Osteoblast (primary cell): ENCODE measurements at regions not wholly inside any gene's neighbourhood (a gene's known extent, or its start where the extent isn't known, plus 50 kb on each side); places are given as distances from the start of the nearest gene placed in this dataset.

Experiments
- DNase-seq: peaks from one replicate; pipeline ENCODE4 v3.0.0; 2011; ENCODE audit warnings: low spot score, mixed read lengths; ENCODE audit not compliant: insufficient read length; ENCODE audit errors: missing footprints
- H2AFZ ChIP-seq: 2 replicates; pipeline ENCODE4 v1.6.0; 2011; ENCODE audit warnings: mild to moderate bottlenecking, low read length
- H3K27ac ChIP-seq: 2 replicates; pipeline ENCODE4 v1.5.1; 2011; ENCODE audit warnings: mild to moderate bottlenecking, low read depth, low read length, moderate library complexity
- H3K27me3 ChIP-seq: 2 replicates; pipeline ENCODE4 v1.6.0; 2012; ENCODE audit warnings: mild to moderate bottlenecking, control low read depth, inconsistent platforms, low read length, moderate library complexity; ENCODE audit not compliant: insufficient read depth
- H3K36me3 ChIP-seq: 2 replicates; pipeline ENCODE4 v1.5.1; 2011; ENCODE audit warnings: mild to moderate bottlenecking, low read length, control low read depth, moderate library complexity; ENCODE audit not compliant: insufficient read depth
- H3K4me1 ChIP-seq: 2 replicates; pipeline ENCODE4 v1.5.1; 2011; ENCODE audit warnings: mild to moderate bottlenecking, low read length, control low read depth, moderate library complexity; ENCODE audit not compliant: insufficient read depth
- H3K4me2 ChIP-seq: 2 replicates; pipeline ENCODE4 v1.6.0; 2011; ENCODE audit warnings: mild to moderate bottlenecking, low read length; ENCODE audit not compliant: insufficient read depth
- H3K4me3 ChIP-seq: fragments of 200-600 bp; sonication (generic); 3 replicates; pipeline ENCODE4 v1.5.1; 2012; ENCODE audit warnings: mild to moderate bottlenecking, low read length, inconsistent platforms; ENCODE audit not compliant: insufficient read depth
- H3K79me2 ChIP-seq: 2 replicates; pipeline ENCODE4 v1.6.0; 2012; ENCODE audit warnings: mild to moderate bottlenecking, low read length, control low read depth, inconsistent platforms; ENCODE audit not compliant: insufficient read depth
- H3K9me3 ChIP-seq: 2 replicates; pipeline ENCODE4 v1.5.1; 2011; ENCODE audit warnings: low read depth, low read length, control low read depth
- H4K20me1 ChIP-seq: 2 replicates; pipeline ENCODE4 v1.6.0; 2012; ENCODE audit warnings: mild to moderate bottlenecking, low read length, control low read depth; ENCODE audit not compliant: insufficient read depth
- CTCF ChIP-seq: IDR thresholded peaks from 2 replicates; pipeline ENCODE4 v1.5.1; 2011; ENCODE audit warnings: mild to moderate bottlenecking, low read depth, low read length, moderate library complexity; ENCODE audit errors: extremely low read depth

- Histone ChIP-seq H3K79me2 (no peaks in the 10 kb centered on the region), H4K20me1 (no peaks in the 10 kb centered on the region), H3K27me3 (no peaks in the 10 kb centered on the region), H3K27ac (no peak overlapping the region), H3K36me3 (no peaks in the 10 kb centered on the region), H3K4me1 (no peaks in the 10 kb centered on the region), H2AFZ (no peak overlapping the region), H3K9me3 (no peaks in the 10 kb centered on the region), H3K4me2 (no peak overlapping the region), H3K4me3 (no peak overlapping the region)
- TF ChIP-seq CTCF, result no peak
- no peak for DNase-seq
Measured at GRCh38 chrX:86887341-86887740, 630.3 kb upstream of the KLHL4 start.

DNA sequence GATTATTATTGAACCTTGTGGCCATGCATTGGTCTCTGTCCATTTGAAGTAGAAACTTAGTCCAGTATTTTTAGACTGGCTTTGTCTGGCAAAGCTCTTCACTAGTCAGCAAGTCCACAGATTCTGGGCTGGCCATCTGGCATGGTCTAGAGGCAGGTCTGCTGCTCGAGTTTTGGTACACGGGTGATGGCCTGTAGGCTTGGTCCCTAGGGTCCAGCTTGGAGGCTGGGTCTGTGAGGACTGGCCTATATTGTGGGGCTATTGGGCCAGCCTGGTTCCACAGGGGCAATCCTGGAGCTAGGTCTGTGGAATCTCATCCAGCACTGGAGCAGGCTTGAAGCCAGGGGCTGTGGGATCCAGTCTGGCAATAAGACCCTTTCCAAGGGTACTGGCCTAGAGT, 607.6 kb upstream of the KLHL4 start:
- no peaks in the 10 kb centered on the region for H3K4me1 ChIP-seq
- H3K4me2 ChIP-seq, result no peak overlapping the region
- H3K27ac ChIP-seq, result no peak overlapping the region
- no peak overlapping the region for H3K4me3 ChIP-seq
- no peaks in the 10 kb centered on the region for H4K20me1 ChIP-seq
- H3K79me2 ChIP-seq, result no peaks in the 10 kb centered on the region
- no peak overlapping the region for H2AFZ ChIP-seq
- no peaks in the 10 kb centered on the region for H3K27me3 ChIP-seq
- H3K9me3 ChIP-seq, result no peaks in the 10 kb centered on the region
- TF ChIP-seq CTCF, result no peak
- H3K36me3 ChIP-seq, result no peaks in the 10 kb centered on the region
- no peak for DNase-seq

DNA sequence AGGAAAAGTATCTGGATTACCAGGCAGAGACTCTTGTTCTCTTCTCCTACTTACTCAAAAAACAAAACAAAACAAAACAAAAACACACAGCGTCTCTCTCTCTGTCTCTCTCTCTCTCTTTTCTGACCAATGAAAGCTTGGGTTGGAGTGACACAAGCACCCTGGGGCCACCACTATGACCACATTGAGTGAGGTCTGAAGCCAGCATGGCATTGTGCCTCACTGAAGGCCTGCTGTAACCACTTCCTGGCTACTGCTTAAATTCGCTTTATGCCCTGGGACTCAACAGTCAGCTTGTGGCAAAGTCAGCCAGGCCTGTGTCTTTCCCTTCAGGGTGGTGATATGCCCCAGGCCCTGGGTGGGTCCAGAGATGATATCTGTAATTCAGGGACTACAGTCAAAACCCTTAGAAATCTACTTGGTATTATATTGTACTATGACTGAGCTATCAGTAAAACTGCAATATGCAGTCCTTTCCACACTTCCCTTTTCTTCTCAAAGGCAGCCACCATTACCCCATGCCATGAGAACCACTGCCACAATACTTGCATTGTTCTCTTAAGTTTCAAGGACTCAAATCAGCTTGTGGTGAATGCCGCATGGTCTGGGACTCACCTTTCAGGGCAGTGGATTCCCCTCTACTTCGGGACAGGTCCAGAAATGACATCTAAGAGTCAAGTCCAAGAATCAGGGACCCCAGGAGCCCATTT, 606.8 kb upstream of the KLHL4 start:
- no peaks in the 10 kb centered on the region for H3K36me3 ChIP-seq
- no peaks in the 10 kb centered on the region for H3K79me2 ChIP-seq
- H4K20me1 ChIP-seq, result no peaks in the 10 kb centered on the region
- DNase-seq, result no peak
- no peak overlapping the region for H3K4me2 ChIP-seq
- no peaks in the 10 kb centered on the region for H3K9me3 ChIP-seq
- H3K4me3 ChIP-seq, result no peak overlapping the region
- no peak overlapping the region for H2AFZ ChIP-seq
- H3K27ac ChIP-seq, result no peak overlapping the region
- TF ChIP-seq CTCF, result no peak
- no peaks in the 10 kb centered on the region for H3K4me1 ChIP-seq
- no peaks in the 10 kb centered on the region for H3K27me3 ChIP-seq

GRCh38 chrX:86914569-86914968, 603.0 kb upstream of the KLHL4 start:
- no peak overlapping the region for H3K27ac ChIP-seq
- no peaks in the 10 kb centered on the region for H3K36me3 ChIP-seq
- no peaks in the 10 kb centered on the region for H3K4me1 ChIP-seq
- no peaks in the 10 kb centered on the region for H3K27me3 ChIP-seq
- H3K4me3 ChIP-seq, result no peak overlapping the region
- H3K4me2 ChIP-seq, result no peak overlapping the region
- no peak overlapping the region for H2AFZ ChIP-seq
- no peaks in the 10 kb centered on the region for H4K20me1 ChIP-seq
- H3K79me2 ChIP-seq, result no peaks in the 10 kb centered on the region
- no peak for DNase-seq
- no peak for TF ChIP-seq CTCF
- H3K9me3 ChIP-seq, result no peaks in the 10 kb centered on the region
